NB4 (cell line): ENCODE measurements at regions not wholly inside any gene's neighbourhood (a gene's known extent, or its start where the extent isn't known, plus 50 kb on each side); places are given as distances from the start of the nearest gene placed in this dataset.

Experiments used
- DNase-seq: peaks from one replicate; pipeline ENCODE4 v3.0.0; 2010; ENCODE audit warnings: low read depth
- H3K4me3 ChIP-seq: one replicate; pipeline ENCODE4 v1.5.1; 2011; ENCODE audit warnings: mild to moderate bottlenecking, low read depth, low read length, moderate library complexity
- MYC ChIP-seq: IDR thresholded peaks from 2 replicates; pipeline ENCODE4 v1.6.1; 2011; ENCODE audit warnings: low read depth, low read length
- POLR2A ChIP-seq: IDR thresholded peaks from 2 replicates; pipeline ENCODE4 v1.6.1; 2011; ENCODE audit warnings: mild to moderate bottlenecking; ENCODE audit not compliant: insufficient read length; ENCODE audit errors: extremely low read depth
- TF ChIP-seq, protein P1 (sequence below): IDR thresholded peaks from one replicate; pipeline ENCODE4 v1.5.1; 2012; ENCODE audit warnings: low read depth, low read length
- TF ChIP-seq, protein P2 (sequence below): IDR thresholded peaks from 2 replicates; pipeline ENCODE4 v1.6.1; 2011; ENCODE audit warnings: low read depth, low read length

DNA sequence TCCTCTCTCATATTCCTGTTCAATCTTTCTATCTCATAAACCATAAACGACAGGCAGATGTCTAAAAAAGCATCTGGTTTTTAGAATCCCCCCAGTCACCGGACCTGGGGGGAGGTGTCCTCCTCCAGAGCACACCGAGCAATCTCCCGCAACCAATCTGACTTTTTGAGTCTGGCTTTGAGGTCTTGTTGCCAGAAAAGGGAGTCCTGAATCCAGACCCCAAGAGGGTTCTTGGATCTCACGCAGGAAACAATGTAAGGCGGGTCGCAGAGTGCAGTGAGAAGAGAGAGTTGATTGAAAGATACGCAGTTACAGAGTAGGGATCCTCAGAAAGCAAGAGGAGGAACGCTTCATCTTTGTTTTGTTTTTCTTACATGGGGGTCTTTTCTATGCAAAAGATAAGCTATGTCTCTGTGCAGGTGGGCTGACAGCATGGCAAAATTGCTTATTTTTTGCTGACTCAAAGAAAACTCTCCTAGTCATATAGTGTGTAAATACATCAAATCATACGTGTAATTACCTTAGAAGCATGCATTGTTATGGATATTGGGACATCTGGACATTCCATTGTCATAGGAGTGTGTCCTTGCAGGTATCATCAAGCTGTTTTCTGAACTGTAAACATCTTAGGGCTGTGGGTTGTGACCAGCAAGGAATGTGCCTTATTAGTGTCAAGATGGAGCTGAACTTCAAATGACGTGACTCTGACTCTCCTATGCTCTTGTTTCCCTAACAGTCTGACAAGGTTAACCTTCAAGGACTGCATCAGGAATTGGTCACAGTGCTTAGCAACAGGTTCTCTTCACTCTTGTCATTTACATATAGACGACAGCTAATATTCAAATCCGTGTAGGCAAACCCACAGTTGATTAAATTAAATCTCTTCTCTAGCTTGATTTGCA, 159.3 kb upstream of the DAPK1 start:
- DNase-seq, result no peak
- no peak for TF ChIP-seq MYC
- TF ChIP-seq, protein P1, sequence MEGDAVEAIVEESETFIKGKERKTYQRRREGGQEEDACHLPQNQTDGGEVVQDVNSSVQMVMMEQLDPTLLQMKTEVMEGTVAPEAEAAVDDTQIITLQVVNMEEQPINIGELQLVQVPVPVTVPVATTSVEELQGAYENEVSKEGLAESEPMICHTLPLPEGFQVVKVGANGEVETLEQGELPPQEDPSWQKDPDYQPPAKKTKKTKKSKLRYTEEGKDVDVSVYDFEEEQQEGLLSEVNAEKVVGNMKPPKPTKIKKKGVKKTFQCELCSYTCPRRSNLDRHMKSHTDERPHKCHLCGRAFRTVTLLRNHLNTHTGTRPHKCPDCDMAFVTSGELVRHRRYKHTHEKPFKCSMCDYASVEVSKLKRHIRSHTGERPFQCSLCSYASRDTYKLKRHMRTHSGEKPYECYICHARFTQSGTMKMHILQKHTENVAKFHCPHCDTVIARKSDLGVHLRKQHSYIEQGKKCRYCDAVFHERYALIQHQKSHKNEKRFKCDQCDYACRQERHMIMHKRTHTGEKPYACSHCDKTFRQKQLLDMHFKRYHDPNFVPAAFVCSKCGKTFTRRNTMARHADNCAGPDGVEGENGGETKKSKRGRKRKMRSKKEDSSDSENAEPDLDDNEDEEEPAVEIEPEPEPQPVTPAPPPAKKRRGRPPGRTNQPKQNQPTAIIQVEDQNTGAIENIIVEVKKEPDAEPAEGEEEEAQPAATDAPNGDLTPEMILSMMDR, result no peak
- TF ChIP-seq, protein P2, sequence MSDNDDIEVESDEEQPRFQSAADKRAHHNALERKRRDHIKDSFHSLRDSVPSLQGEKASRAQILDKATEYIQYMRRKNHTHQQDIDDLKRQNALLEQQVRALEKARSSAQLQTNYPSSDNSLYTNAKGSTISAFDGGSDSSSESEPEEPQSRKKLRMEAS, result no peak
- TF ChIP-seq POLR2A, result no peak
- H3K4me3 ChIP-seq, result no peak overlapping the region

DNA sequence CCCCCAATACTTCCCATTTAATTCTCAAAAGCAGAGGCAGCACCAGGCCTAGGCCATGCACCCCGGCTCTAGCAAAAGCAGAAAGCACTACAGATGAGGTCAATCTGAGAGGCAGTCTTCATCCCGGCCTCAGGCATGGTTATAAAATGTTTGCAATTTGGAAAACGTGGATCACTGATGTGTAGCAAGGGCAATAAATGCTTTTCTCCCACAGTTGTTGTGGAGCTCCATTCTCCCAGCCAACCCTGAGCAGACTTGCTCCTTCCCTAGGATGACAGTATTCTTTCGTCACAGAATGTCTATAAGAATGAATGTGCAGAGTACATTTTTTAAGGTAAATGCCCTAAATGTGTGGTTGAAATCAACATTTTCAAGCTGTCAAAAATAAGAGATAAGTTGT, 157.3 kb upstream of the DAPK1 start:
- TF ChIP-seq MYC (no peak), POLR2A (no peak)
- TF ChIP-seq, protein P1, result no peak
- TF ChIP-seq, protein P2, result no peak
- H3K4me3 ChIP-seq, result no peak overlapping the region
- DNase-seq, result no peak

- H3K4me3 ChIP-seq, result no peak overlapping the region
- no peak for DNase-seq
- TF ChIP-seq, protein P2, result no peak
- TF ChIP-seq POLR2A (no peak), MYC (no peak)
- TF ChIP-seq, protein P1, result no peak
Measured at GRCh38 chr9:87342743-87343142, 154.9 kb upstream of the DAPK1 start.

DNA sequence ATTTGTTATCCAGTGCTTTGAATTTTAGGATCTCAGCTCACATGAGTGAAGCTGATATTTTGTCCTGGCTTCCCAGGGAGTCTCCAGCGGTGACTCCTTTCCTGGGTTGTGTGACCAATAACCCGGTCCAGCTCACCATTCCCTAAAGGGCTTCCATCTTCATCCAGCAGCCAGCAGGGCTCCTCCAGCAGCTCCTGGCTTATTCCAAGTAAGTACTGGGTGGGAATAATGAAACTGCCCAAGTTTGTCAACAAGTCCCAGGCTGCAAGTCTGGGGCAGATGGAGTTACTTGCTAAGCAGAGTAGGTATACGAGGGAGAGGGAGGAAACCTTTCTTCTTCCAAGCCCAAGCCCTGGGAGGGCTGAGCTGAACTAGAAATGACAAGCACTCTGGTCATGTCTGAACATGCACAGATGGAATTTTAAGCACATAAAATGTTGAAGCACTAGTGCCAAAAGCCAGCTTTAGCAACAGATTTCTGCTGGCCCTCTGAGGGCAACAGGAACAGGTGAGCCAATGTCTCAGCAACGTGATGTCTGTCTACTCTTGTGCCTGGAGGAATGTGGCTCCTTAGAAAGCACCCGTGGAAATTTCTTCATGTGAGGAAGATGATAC, 153.7 kb upstream of the DAPK1 start:
- DNase-seq, result no peak
- TF ChIP-seq MYC (no peak), POLR2A (no peak)
- TF ChIP-seq, protein P2, result no peak
- TF ChIP-seq, protein P1, result no peak
- no peak overlapping the region for H3K4me3 ChIP-seq

DNA sequence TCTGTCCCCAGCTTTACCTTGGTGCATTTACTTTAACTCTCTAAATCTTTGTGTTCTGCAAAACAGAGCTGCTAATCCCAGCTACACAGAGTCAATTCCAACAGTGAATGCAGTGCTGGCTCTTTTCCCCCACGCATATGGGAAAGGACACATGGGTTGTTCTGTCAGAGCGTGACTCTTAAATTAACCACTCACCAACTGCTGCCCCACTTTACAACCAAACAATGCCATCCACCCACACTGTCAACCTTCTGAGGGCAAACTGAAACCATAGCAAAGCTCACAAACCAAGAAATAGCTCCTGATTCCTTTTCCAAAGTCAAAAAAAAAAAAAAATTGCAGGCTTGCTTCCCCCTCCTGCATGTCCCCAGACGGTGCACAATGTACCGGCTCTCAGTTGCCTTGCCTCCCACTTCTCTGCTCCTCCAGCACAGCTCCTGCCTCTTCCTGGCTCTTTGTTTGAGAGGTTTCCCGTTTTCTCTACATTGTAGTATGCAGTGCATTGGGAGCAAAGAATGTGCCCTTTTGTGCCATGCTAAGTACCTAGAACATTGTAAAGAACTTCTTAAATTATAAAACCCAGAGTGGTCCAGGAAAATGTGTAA, 151.5 kb upstream of the DAPK1 start:
- TF ChIP-seq, protein P1, result no peak
- TF ChIP-seq MYC (no peak), POLR2A (no peak)
- TF ChIP-seq, protein P2, result no peak
- no peak overlapping the region for H3K4me3 ChIP-seq
- no peak for DNase-seq
